H1 (cell line): ENCODE measurements at regions not wholly inside any gene's neighbourhood (a gene's known extent, or its start where the extent isn't known, plus 50 kb on each side); places are given as distances from the start of the nearest gene placed in this dataset.

Experiments
- CTCF ChIA-PET: fragments of 300-600 bp; sonication (Branson Sonifier 250); formaldehyde crosslinking; loops from one replicate; lab custom pipeline; 2021; ENCODE audit not compliant: partially characterized antibody; lab: Charles Lee
- POLR2A ChIA-PET: fragments of 300-600 bp; sonication (Branson Sonifier 250); formaldehyde crosslinking; loops from one replicate; lab custom pipeline; 2021; ENCODE audit warnings: inconsistent platforms; ENCODE audit not compliant: partially characterized antibody; lab: Charles Lee
- DNase-seq, 2 experiments: peaks; one replicate each; pipeline versions ENCODE4 v3.0.0 to v3.0.0-alpha.2; 2010 to 2022; ENCODE audit warnings: low spot score in 2 of 2, low read depth in 1 of 2, mixed read lengths in 1 of 2
- FAIRE-seq: peaks from 2 replicates; lab custom pipeline; 2011; peaks lifted over from hg19 to GRCh38; lab: Jason Lieb, UNC
- H2AFZ ChIP-seq: 2 replicates; pipeline ENCODE4 v1.8.1; 2012; ENCODE audit warnings: low read length, inconsistent platforms
- H2AK5ac ChIP-seq: 2 replicates; pipeline ENCODE4 v1.6.1; 2013; ENCODE audit warnings: low read depth, low read length
- H2BK120ac ChIP-seq: replicated peaks from 2 replicates; pipeline ENCODE3; 2013; ENCODE audit warnings: low read depth, low read length, inconsistent platforms
- H2BK12ac ChIP-seq: 2 replicates; pipeline ENCODE4 v1.6.1; 2013; ENCODE audit warnings: low read depth, low read length
- H2BK15ac ChIP-seq: 2 replicates; pipeline ENCODE4 v1.6.1; 2013; ENCODE audit warnings: low read length
- H2BK20ac ChIP-seq: 2 replicates; pipeline ENCODE4 v1.6.1; 2013; ENCODE audit warnings: low read length
- H2BK5ac ChIP-seq: 2 replicates; pipeline ENCODE4 v1.6.1; 2013; ENCODE audit warnings: low read depth, low read length
- H3K14ac ChIP-seq: 2 replicates; pipeline ENCODE4 v1.6.1; 2013; ENCODE audit warnings: inconsistent platforms; ENCODE audit not compliant: insufficient read length
- H3K18ac ChIP-seq: 2 replicates; pipeline ENCODE4 v1.6.1; 2013; ENCODE audit warnings: low read length; ENCODE audit errors: extremely low read depth
- H3K23ac ChIP-seq: 2 replicates; pipeline ENCODE4 v1.6.1; 2013; ENCODE audit warnings: inconsistent platforms; ENCODE audit not compliant: insufficient read length
- H3K23me2 ChIP-seq: 2 replicates; pipeline ENCODE4 v1.6.1; 2013; ENCODE audit warnings: low read depth, low read length
- H3K27ac ChIP-seq: 2 replicates; pipeline ENCODE4 v1.6.1; 2011; ENCODE audit warnings: low read depth, low read length, inconsistent platforms
- H3K27me3 ChIP-seq, 4 experiments: replicated peaks in 1 of 4; 1 replicate in 1 of 4; 2 replicates in 3 of 4; pipeline versions ENCODE4 v1.6.1 to v1.8.1; 2011 to 2013; ENCODE audit warnings: low read length in 3 of 4, mild to moderate bottlenecking in 3 of 4, inconsistent platforms in 2 of 4, mixed read lengths in 2 of 4, moderate library complexity in 1 of 4; ENCODE audit not compliant: control insufficient read depth in 3 of 4, insufficient read depth in 3 of 4; ENCODE audit errors: extremely low read depth in 1 of 4
- H3K36me3 ChIP-seq, 4 experiments: 2 replicates each; pipeline versions ENCODE4 v1.6.1 to v1.8.1; 2011 to 2013; ENCODE audit warnings: mild to moderate bottlenecking in 4 of 4, low read length in 3 of 4, moderate library complexity in 2 of 4, control low read depth in 1 of 4, inconsistent platforms in 1 of 4; ENCODE audit not compliant: insufficient read depth in 4 of 4, control insufficient read depth in 2 of 4
- H3K4ac ChIP-seq: replicated peaks from 2 replicates; pipeline ENCODE3; 2013; ENCODE audit warnings: low read length, low read depth, mixed read lengths, inconsistent platforms; ENCODE audit not compliant: insufficient read length
- H3K4me1 ChIP-seq, 4 experiments: replicated peaks in 1 of 4; 1 replicate in 1 of 4; 2 replicates in 3 of 4; pipeline versions ENCODE4 v1.6.1 to v1.8.1; 2011 to 2013; ENCODE audit warnings: low read length in 3 of 4, inconsistent platforms in 2 of 4, mixed read lengths in 1 of 4; ENCODE audit not compliant: insufficient read depth in 4 of 4, control insufficient read depth in 3 of 4
- H3K4me2 ChIP-seq, 2 experiments: 2 replicates each; pipeline versions ENCODE4 v1.6.1 to v1.8.1; 2011 to 2013; ENCODE audit warnings: low read depth in 2 of 2, low read length in 2 of 2, control low read depth in 1 of 2, inconsistent platforms in 1 of 2, mild to moderate bottlenecking in 1 of 2; ENCODE audit not compliant: insufficient read depth in 1 of 2
- H3K4me3 ChIP-seq, 4 experiments: fragments of 200-600, 300-600 bp in 1 of 4; sonication (generic), shearing (Covaris generic), sonication (Bioruptor Twin) in 1 of 4; 2 replicates each; pipeline versions ENCODE4 v1.5.1 to v1.8.1; 2011 to 2016; ENCODE audit warnings: low read length in 4 of 4, low read depth in 3 of 4, control low read depth in 2 of 4, inconsistent platforms in 2 of 4, mild to moderate bottlenecking in 2 of 4, mixed read lengths in 1 of 4, moderate library complexity in 1 of 4; ENCODE audit not compliant: insufficient read depth in 2 of 4; ENCODE audit errors: extremely low read depth in 1 of 4
- H3K56ac ChIP-seq: replicated peaks from 2 replicates; pipeline ENCODE3; 2013; ENCODE audit warnings: low read depth, mild to moderate bottlenecking, mixed read lengths, low read length, inconsistent platforms; ENCODE audit not compliant: insufficient read length
- H3K79me1 ChIP-seq: 2 replicates; pipeline ENCODE4 v1.6.1; 2013; ENCODE audit warnings: low read depth, low read length, control low read depth
- H3K79me2 ChIP-seq, 2 experiments: 2 replicates each; pipeline versions ENCODE4 v1.6.1 to v1.8.1; 2012 to 2013; ENCODE audit warnings: low read length in 2 of 2, mild to moderate bottlenecking in 2 of 2, inconsistent platforms in 1 of 2; ENCODE audit not compliant: insufficient read depth in 2 of 2, control insufficient read depth in 1 of 2
- H3K9ac ChIP-seq, 4 experiments: replicated peaks in 1 of 4; 1 replicate in 1 of 4; 2 replicates in 3 of 4; pipeline versions ENCODE4 v1.6.1 to v1.8.1; 2011 to 2013; ENCODE audit warnings: low read depth in 3 of 4, low read length in 3 of 4, control low read depth in 2 of 4, mild to moderate bottlenecking in 2 of 4, moderate library complexity in 2 of 4, inconsistent platforms in 1 of 4; ENCODE audit errors: extremely low read depth in 1 of 4
- H3K9me3 ChIP-seq, 2 experiments: 2 replicates each; pipeline versions ENCODE4 v1.6.1 to v1.8.1; 2012 to 2013; ENCODE audit warnings: mild to moderate bottlenecking in 2 of 2, moderate library complexity in 2 of 2, control low read depth in 1 of 2, inconsistent platforms in 1 of 2, low read depth in 1 of 2, low read length in 1 of 2, mixed read lengths in 1 of 2; ENCODE audit not compliant: insufficient read depth in 2 of 2
- H4K20me1 ChIP-seq, 2 experiments: replicated peaks in 1 of 2; 2 replicates each; pipeline versions ENCODE3 to v1.8.1; 2011 to 2013; ENCODE audit warnings: inconsistent platforms in 2 of 2, low read length in 2 of 2, mild to moderate bottlenecking in 1 of 2; ENCODE audit not compliant: insufficient read depth in 2 of 2, control insufficient read depth in 1 of 2
- H4K5ac ChIP-seq: 2 replicates; pipeline ENCODE4 v1.6.1; 2013; ENCODE audit warnings: low read length, low read depth, mixed read lengths, inconsistent platforms; ENCODE audit not compliant: insufficient read length
- H4K8ac ChIP-seq: 2 replicates; pipeline ENCODE4 v1.8.0; 2013; ENCODE audit warnings: mild to moderate bottlenecking, moderate library complexity, low read length, inconsistent platforms; ENCODE audit not compliant: insufficient read depth; ENCODE audit errors: extremely low read depth
- H4K91ac ChIP-seq: replicated peaks from 2 replicates; pipeline ENCODE3; 2013; ENCODE audit warnings: low read length, mixed read lengths, inconsistent platforms; ENCODE audit not compliant: insufficient read length
- CTCF ChIP-seq, 3 experiments: IDR thresholded peaks; 1 replicate in 2 of 3; 2 replicates in 1 of 3; pipeline versions ENCODE4 v1.5.1 to v1.6.1; 2011; ENCODE audit warnings: low read length in 3 of 3, mild to moderate bottlenecking in 3 of 3, inconsistent platforms in 2 of 3, low read depth in 1 of 3, moderate library complexity in 1 of 3; ENCODE audit not compliant: insufficient read depth in 1 of 3; ENCODE audit errors: control extremely low read depth in 1 of 3
- HDAC2 ChIP-seq, 2 experiments: fragments of 300-600 bp in 1 of 2; sonication (generic) in 1 of 2; IDR thresholded peaks; 2 replicates each; pipeline ENCODE4 v1.6.1; 2011 to 2012; ENCODE audit warnings: low read depth in 2 of 2, low read length in 2 of 2, mild to moderate bottlenecking in 2 of 2, moderate library complexity in 2 of 2, borderline replicate concordance in 1 of 2, inconsistent platforms in 1 of 2
- JUN ChIP-seq: IDR thresholded peaks from 2 replicates; pipeline ENCODE4 v1.6.1; 2011; ENCODE audit warnings: low read depth, mild to moderate bottlenecking, improper control_type of control experiment, low read length
- MAFK ChIP-seq: IDR thresholded peaks from 2 replicates; pipeline ENCODE4 v1.6.1; 2012; ENCODE audit warnings: low read depth, mild to moderate bottlenecking, improper control_type of control experiment, low read length
- POLR2A ChIP-seq, 2 experiments: IDR thresholded peaks; 1 replicate in 1 of 2; 2 replicates in 1 of 2; pipeline ENCODE4 v1.6.1; 2011; ENCODE audit warnings: low read depth in 2 of 2, low read length in 2 of 2, mild to moderate bottlenecking in 2 of 2; ENCODE audit errors: control extremely low read depth in 1 of 2
- POLR2AphosphoS5 ChIP-seq: IDR thresholded peaks from 2 replicates; pipeline ENCODE4 v1.6.1; 2011; ENCODE audit warnings: low read depth, low read length
- SIX5 ChIP-seq: IDR thresholded peaks from 2 replicates; pipeline ENCODE4 v1.6.1; 2011; ENCODE audit warnings: mild to moderate bottlenecking, low read depth, low read length
- SP1 ChIP-seq: IDR thresholded peaks from 2 replicates; pipeline ENCODE4 v1.6.1; 2011; ENCODE audit warnings: low read depth, low read length
- SP2 ChIP-seq: IDR thresholded peaks from 2 replicates; pipeline ENCODE4 v1.6.1; 2012; ENCODE audit warnings: mild to moderate bottlenecking, low read length, inconsistent platforms
- TBP ChIP-seq: IDR thresholded peaks from 2 replicates; pipeline ENCODE4 v1.6.1; 2011; ENCODE audit warnings: low read depth, low read length, improper control_type of control experiment
- WGBS, 2 experiments: shearing (Covaris generic) in 1 of 2; methylation state at CpG; one replicate each; pipeline versions ENCODE4 v1.1.6 to v1.1.7; 2013 to 2015; ENCODE audit warnings: low lambda C conversion rate in 2 of 2, mixed read lengths in 2 of 2, inconsistent platforms in 1 of 2, low coverage in 1 of 2, missing lambda C conversion rate in 1 of 2; ENCODE audit not compliant: insufficient replicate concordance in 2 of 2, insufficient coverage in 1 of 2, insufficient read length in 1 of 2; ENCODE audit errors: extremely low coverage in 1 of 2, missing lambda C conversion rate in 1 of 2; 5-methylcytosine and 5-hydroxymethylcytosine counted together

- Histone ChIP-seq H2BK12ac (no peak overlapping the region), H2BK5ac (no peak overlapping the region), H3K9me3 (no peaks in the 10 kb centered on the region; a peak in 1 of 4 replicates), H4K5ac (no peak overlapping the region), H3K56ac (no peak overlapping the region), H2AFZ (no peak overlapping the region), H3K4me1 (no peaks in the 10 kb centered on the region), H3K4me2 (no peak overlapping the region), H4K8ac (no peak overlapping the region), H3K4ac (no peak overlapping the region), H2BK15ac (no peak overlapping the region), H3K23ac (no peak overlapping the region), H3K9ac (no peak overlapping the region), H3K79me2 (no peaks in the 10 kb centered on the region), H3K23me2 (no peaks in the 10 kb centered on the region), H2BK20ac (no peak overlapping the region), H3K4me3 (no peak overlapping the region), H3K79me1 (no peaks in the 10 kb centered on the region), H3K27ac (no peak overlapping the region), H3K36me3 (no peaks in the 10 kb centered on the region), H3K27me3 (no peaks in the 10 kb centered on the region), H2AK5ac (no peak overlapping the region), H4K20me1 (no peaks in the 10 kb centered on the region), H2BK120ac (no peak overlapping the region), H3K14ac (no peak overlapping the region), H4K91ac (no peak overlapping the region), H3K18ac (no peak overlapping the region)
- WGBS, 2 experiments: 91% methylated on average over 2 of the region's 2 CpGs; no CpG with 5 or more reads in 1 of the 2 experiments
- TF ChIP-seq CTCF (IDR thresholded peaks at IDR 0.05; ENCODE audit: control extremely low read depth in 1 of 3, insufficient read depth in 1 of 3, low read depth in 1 of 3, low read length in 3 of 3) (no peak), SP2 (no peak), HDAC2 (IDR thresholded peaks at IDR 0.05; ENCODE audit: borderline replicate concordance in 1 of 2, low read depth in 2 of 2, low read length in 2 of 2) (no peak), POLR2AphosphoS5 (no peak), JUN (no peak), MAFK (no peak), TBP (no peak), SP1 (no peak), SIX5 (no peak), POLR2A (IDR thresholded peaks at IDR 0.05; ENCODE audit: control extremely low read depth in 1 of 2, low read depth in 2 of 2, low read length in 2 of 2) (no peak)
- ChIA-PET POLR2A (no interaction called here), CTCF (no interaction called here)
- DNase-seq: no peak
- no peak for FAIRE-seq
Measured at GRCh38 chr6:113220832-113221231, 636.3 kb upstream of the MARCKS start.
